Left lung (tissue), 4 donors: ENCODE measurements at regions not wholly inside any gene's neighbourhood (a gene's known extent, or its start where the extent isn't known, plus 50 kb on each side); places are given as distances from the start of the nearest gene placed in this dataset.

Source experiments
- ATAC-seq: fragments of 200-7000 bp; cut with Tn5 transposase; one replicate; pipeline ENCODE4 v1.9.1; 2020; ENCODE audit warnings: moderate library complexity
- DNase-seq, 4 donors: peaks; one replicate each; pipeline ENCODE4 v3.0.0-alpha.2; 2013 to 2020
- H3K27ac ChIP-seq, 2 donors: fragments of 200-600 bp; sonication (generic) in 1 of 2; one replicate each; pipeline versions ENCODE4 v1.5.0 to v1.8.0; 2020 to 2021
- H3K27me3 ChIP-seq, 2 donors: fragments of 200-600 bp; sonication (generic) in 1 of 2; one replicate each; pipeline versions ENCODE4 v1.5.0 to v1.8.0; 2020 to 2021
- H3K36me3 ChIP-seq, 2 donors: fragments of 200-600 bp; sonication (generic) in 1 of 2; one replicate each; pipeline versions ENCODE4 v1.5.0 to v1.8.0; 2020 to 2021
- H3K4me1 ChIP-seq, 2 donors: fragments of 200-600 bp; one replicate each; pipeline ENCODE4 v1.8.0; 2021
- H3K4me3 ChIP-seq, 2 donors: fragments of 200-600 bp; sonication (generic) in 1 of 2; one replicate each; pipeline versions ENCODE4 v1.5.0 to v1.8.0; 2020 to 2021; ENCODE audit warnings: mild to moderate bottlenecking in 1 of 2
- H3K9me3 ChIP-seq, 2 donors: fragments of 200-600 bp; sonication (generic) in 1 of 2; one replicate each; pipeline versions ENCODE4 v1.5.0 to v1.8.0; 2020 to 2021
- CTCF ChIP-seq, 2 donors: fragments of 200-600 bp; sonication (generic) in 1 of 2; IDR thresholded peaks; one replicate each; pipeline versions ENCODE4 v1.5.0 to v1.8.0; 2021; ENCODE audit warnings: antibody characterized with exemption in 2 of 2
- intact Hi-C, 2 donors: fragments of 100-400 bp; cut with DNase I; formaldehyde crosslinking; loops; one replicate each; pipeline versions ENCODE4 v1.11.2 to v1.14.2; 2022
- donor health status: DM: no; HTN: yes; CAD: no.
- donor health status: DM: no; HTN: no; CAD: no.

- ATAC-seq (peak; percentile 57), DNase-seq (no peak)
- peak in 1 of 2 donors; percentile 15 for TF ChIP-seq CTCF (IDR thresholded peaks at IDR 0.05)
- H3K36me3 ChIP-seq, result no peaks in the 10 kb centered on the region
- H3K4me3 ChIP-seq, result no peak overlapping the region
- no peaks in the 10 kb centered on the region for H3K9me3 ChIP-seq
- intact Hi-C loops, result loop anchor here in 1 of 2 donors (10.0 kb wide), 1 partner anchor 188 kb away; no protein-coding TSS in a partner anchor
- H3K27ac ChIP-seq, result no peak overlapping the region
- H3K4me1 ChIP-seq, result no peaks in the 10 kb centered on the region
- peaks cover 0 to 8% of the 10 kb centered on the region in 2 donors for H3K27me3 ChIP-seq
Measured at GRCh38 chr16:52976539-52977167, 76.0 kb downstream of the CHD9NB start.

GRCh38 chr16:52967744-52968143, 85.0 kb downstream of the CHD9NB start:
- no peaks in the 10 kb centered on the region for H3K27me3 ChIP-seq
- H3K4me1 ChIP-seq, result no peaks in the 10 kb centered on the region
- TF ChIP-seq CTCF (IDR thresholded peaks at IDR 0.05), result no peak
- H3K4me3 ChIP-seq, result no peak overlapping the region
- H3K36me3 ChIP-seq, result no peaks in the 10 kb centered on the region
- no peak for ATAC-seq
- H3K9me3 ChIP-seq, result no peaks in the 10 kb centered on the region
- no peak for DNase-seq
- no peak overlapping the region for H3K27ac ChIP-seq
- intact Hi-C loops, result no loop called here

GRCh38 chr16:52964290-52964689, 88.4 kb downstream of the CHD9NB start:
- Histone ChIP-seq H3K9me3 (no peaks in the 10 kb centered on the region), H3K36me3 (no peaks in the 10 kb centered on the region), H3K4me1 (no peaks in the 10 kb centered on the region), H3K27ac (no peak overlapping the region), H3K4me3 (no peak overlapping the region), H3K27me3 (no peaks in the 10 kb centered on the region)
- DNase-seq (no peak), ATAC-seq (no peak)
- intact Hi-C loops, result no loop called here
- no peak for TF ChIP-seq CTCF (IDR thresholded peaks at IDR 0.05)

- TF ChIP-seq CTCF (IDR thresholded peaks at IDR 0.05), result no peak
- intact Hi-C loops, result no loop called here
- Histone ChIP-seq H3K4me1 (no peaks in the 10 kb centered on the region), H3K27ac (no peak overlapping the region), H3K36me3 (no peaks in the 10 kb centered on the region), H3K4me3 (no peak overlapping the region), H3K9me3 (no peaks in the 10 kb centered on the region), H3K27me3 (no peaks in the 10 kb centered on the region)
- no peak for ATAC-seq
- DNase-seq, result no peak
Measured at GRCh38 chr16:52963855-52964242, 88.8 kb downstream of the CHD9NB start.

- DNase-seq (peak in 2 of 4 donors; percentile 3 to 11), ATAC-seq (no peak)
- H3K4me1 ChIP-seq, result no peaks in the 10 kb centered on the region
- H3K9me3 ChIP-seq, result no peaks in the 10 kb centered on the region
- intact Hi-C loops, result no loop called here
- no peak overlapping the region for H3K27ac ChIP-seq
- TF ChIP-seq CTCF (IDR thresholded peaks at IDR 0.05), result no peak
- no peaks in the 10 kb centered on the region for H3K36me3 ChIP-seq
- no peaks in the 10 kb centered on the region for H3K27me3 ChIP-seq
- H3K4me3 ChIP-seq, result no peak overlapping the region
Measured at GRCh38 chr16:52963212-52963854, 89.4 kb downstream of the CHD9NB start.
